ENCODE measurements at regions not wholly inside any gene's neighbourhood (a gene's known extent, or its start where the extent isn't known, plus 50 kb on each side); places are given as distances from the start of the nearest gene placed in this dataset.
"Not testable (repeated sequence)": the region's sequence is repeated elsewhere in the genome, so short reads cannot be mapped to it uniquely, and the experiment has no call there.

- DNase-seq, result not testable (repeated sequence)
Measured at GRCh38 chr21:9950363-9950762, 571.0 kb upstream of the TPTE start.

- not testable (repeated sequence) for DNase-seq
Measured at GRCh38 chr21:9958791-9959190, 562.6 kb upstream of the TPTE start.

- DNase-seq, result not testable (repeated sequence)
Measured at GRCh38 chr21:9959220-9959964, 562.0 kb upstream of the TPTE start.

- DNase-seq, result not testable (repeated sequence)
Measured at GRCh38 chr21:9969399-9969798, 552.0 kb upstream of the TPTE start.

GRCh38 chr21:9972018-9972417 lies 549.4 kb upstream of the TPTE start:
- not testable (repeated sequence) for DNase-seq

- DNase-seq, result not testable (repeated sequence)
Measured at GRCh38 chr21:9978371-9978770, 543.0 kb upstream of the TPTE start.

- not testable (repeated sequence) for DNase-seq
Measured at GRCh38 chr21:9997507-9997906, 523.9 kb upstream of the TPTE start.

GRCh38 chr21:10002762-10003313 lies 518.5 kb upstream of the TPTE start:
- DNase-seq, result not testable (repeated sequence)

GRCh38 chr21:10005791-10006190 lies 515.6 kb upstream of the TPTE start:
- not testable (repeated sequence) for DNase-seq

GRCh38 chr21:10016991-10017390 lies 504.4 kb upstream of the TPTE start:
- not testable (repeated sequence) for DNase-seq

GRCh38 chr21:10017757-10018156 lies 503.6 kb upstream of the TPTE start:
- DNase-seq, result not testable (repeated sequence)

GRCh38 chr21:10021462-10021861 lies 499.9 kb upstream of the TPTE start:
- DNase-seq, result not testable (repeated sequence)

GRCh38 chr21:10022745-10023144 lies 498.6 kb upstream of the TPTE start:
- DNase-seq, result not testable (repeated sequence)

Data from RPMI8226 (cell line).